Femur (tissue), 1 donor: ENCODE measurements at regions not wholly inside any gene's neighbourhood (a gene's known extent, or its start where the extent isn't known, plus 50 kb on each side); places are given as distances from the start of the nearest gene placed in this dataset.

Source experiments
- DNase-seq: peaks from one replicate; pipeline ENCODE4 v3.0.0-alpha.2; 2017

GRCh38 chr3:46146548-46146947 lies 61.6 kb downstream of the CCR1 start:
- no peak for DNase-seq

- DNase-seq: no peak
These were observed 62.1 kb downstream of the CCR1 start for GRCh38 chr3:46146021-46146420.

- DNase-seq: no peak
These were observed 63.0 kb downstream of the CCR1 start for GRCh38 chr3:46145147-46145546.

- no peak for DNase-seq
These were observed 64.1 kb downstream of the CCR1 start for GRCh38 chr3:46143951-46144473.

- DNase-seq: no peak
These were observed 66.3 kb downstream of the CCR1 start for GRCh38 chr3:46141813-46142212.

- no peak for DNase-seq
These were observed 69.5 kb downstream of the CCR1 start for GRCh38 chr3:46138581-46138980.

- DNase-seq: no peak
These were observed 72.6 kb downstream of the CCR1 start for GRCh38 chr3:46135475-46135874.

GRCh38 chr3:46133285-46133684 lies 74.8 kb downstream of the CCR1 start:
- no peak for DNase-seq

- DNase-seq: no peak
These were observed 75.5 kb downstream of the CCR1 start for GRCh38 chr3:46132565-46132964.

- no peak for DNase-seq
These were observed 76.1 kb downstream of the CCR1 start for GRCh38 chr3:46131884-46132450.

GRCh38 chr3:46130631-46131310 lies 77.3 kb downstream of the CCR1 start:
- DNase-seq: no peak

- DNase-seq: no peak
These were observed 78.4 kb downstream of the CCR1 start for GRCh38 chr3:46129588-46130272.

- no peak for DNase-seq
These were observed 80.6 kb downstream of the CCR1 start for GRCh38 chr3:46127503-46127902.

- no peak for DNase-seq
These were observed 83.6 kb downstream of the CCR1 start for GRCh38 chr3:46124216-46125177.

GRCh38 chr3:46123646-46124045 lies 84.5 kb downstream of the CCR1 start:
- DNase-seq: no peak

- no peak for DNase-seq
These were observed 86.0 kb downstream of the CCR1 start for GRCh38 chr3:46122091-46122490.

- no peak for DNase-seq
These were observed 87.1 kb downstream of the CCR1 start for GRCh38 chr3:46120983-46121382.

GRCh38 chr3:46119709-46120498 lies 88.2 kb downstream of the CCR1 start:
- DNase-seq: no peak

GRCh38 chr3:46119253-46119652 lies 88.9 kb downstream of the CCR1 start:
- no peak for DNase-seq

- no peak for DNase-seq
These were observed 89.7 kb upstream of the XCR1 start for GRCh38 chr3:46116996-46117395.

- DNase-seq: no peak
These were observed 87.2 kb upstream of the XCR1 start for GRCh38 chr3:46114323-46114988.

- no peak for DNase-seq
These were observed 86.3 kb upstream of the XCR1 start for GRCh38 chr3:46113608-46114007.
